Thyroid gland (tissue), 4 donors: ENCODE measurements at regions not wholly inside any gene's neighbourhood (a gene's known extent, or its start where the extent isn't known, plus 50 kb on each side); places are given as distances from the start of the nearest gene placed in this dataset.

ENCODE experiments used
- CTCF ChIP-seq, 6 experiments: fragments of 200-600 bp in 3 of 6; fragments of 450-650 bp in 3 of 6; sonication (generic) in 3 of 6; IDR thresholded peaks; one replicate each; pipeline ENCODE4 v1.5.1; 2016 to 2019; ENCODE audit warnings: antibody characterized with exemption in 6 of 6, mild to moderate bottlenecking in 2 of 6, inconsistent platforms in 1 of 6, moderate library complexity in 1 of 6
- POLR2A ChIP-seq, 2 donors: fragments of 450-650 bp; IDR thresholded peaks; one replicate each; pipeline ENCODE4 v1.6.1; 2017; ENCODE audit warnings: antibody characterized with exemption in 2 of 2, mild to moderate bottlenecking in 2 of 2, moderate library complexity in 1 of 2

- no peak for TF ChIP-seq CTCF (IDR thresholded peaks at IDR 0.05)
- TF ChIP-seq POLR2A (IDR thresholded peaks at IDR 0.05): no peak
Measured at GRCh38 chr4:31793907-31794306, 1073.7 kb downstream of the PCDH7 start.
